ENCODE measurements at regions not wholly inside any gene's neighbourhood (a gene's known extent, or its start where the extent isn't known, plus 50 kb on each side); places are given as distances from the start of the nearest gene placed in this dataset.

- no peak overlapping the region for H4K8ac ChIP-seq (replicated peaks; ENCODE audit: insufficient read length, low read depth, low read length)
- no peak for TF ChIP-seq CTCF (conservative IDR thresholded peaks at IDR 0.05)
- H2BK15ac ChIP-seq (ENCODE audit: low read depth, low read length): no peak overlapping the region
- H3K9me3 ChIP-seq (ENCODE audit: control insufficient read depth, low read depth, low read length): no peaks in the 10 kb centered on the region
- no peak overlapping the region for H2BK120ac ChIP-seq (ENCODE audit: low read depth, low read length, poor library complexity, severe bottlenecking)
- no peaks in the 10 kb centered on the region for H3K79me1 ChIP-seq (ENCODE audit: insufficient read depth, low read depth, low read length, poor library complexity, severe bottlenecking)
- H3K9ac ChIP-seq (ENCODE audit: extremely low read depth, insufficient read length, low read length): no peak overlapping the region
- H4K20me1 ChIP-seq (ENCODE audit: control insufficient read depth, insufficient read depth, insufficient read length): no peaks in the 10 kb centered on the region
- Mint-ChIP-seq H3K36me3 (ENCODE audit: insufficient read depth in 1 of 3, low read depth in 3 of 3) (peaks cover 3 to 11% (median 10%) of the 10 kb centered on the region in 3 experiments; a peak in 5 of 7 replicates), H3K27me3 (ENCODE audit: low read depth) (no peaks in the 10 kb centered on the region), H3K4me3 (no peak overlapping the region), H3K27ac (no peak overlapping the region), H3K9me3 (peaks cover 7 to 24% of the 10 kb centered on the region in 2 experiments; a peak in 4 of 5 replicates), H3K4me1 (no peaks in the 10 kb centered on the region)
- no peak overlapping the region for H4K91ac ChIP-seq (ENCODE audit: insufficient read length, low read depth, low read length)
- no peak overlapping the region for H3T11ph ChIP-seq (ENCODE audit: low read length)
- H3K23ac ChIP-seq (ENCODE audit: insufficient read length, low read depth, low read length): no peak overlapping the region
- H3K23me2 ChIP-seq (ENCODE audit: insufficient read length, low read depth, low read length, poor library complexity, severe bottlenecking): no peaks in the 10 kb centered on the region
- H3K4me2 ChIP-seq (ENCODE audit: insufficient read depth, insufficient read length, low read length): no peak overlapping the region
- no peak overlapping the region for H3K14ac ChIP-seq (ENCODE audit: insufficient read depth, low read length)
- no peak overlapping the region for H3K56ac ChIP-seq (ENCODE audit: insufficient read length, low read depth, low read length)
- no peak overlapping the region for H3K4ac ChIP-seq (ENCODE audit: low read depth, low read length)
- H2BK12ac ChIP-seq (ENCODE audit: insufficient read length, low read depth, low read length): no peak overlapping the region
- no peaks in the 10 kb centered on the region for H3K27me3 ChIP-seq (ENCODE audit: insufficient read depth, low read length)
- no peak overlapping the region for H2BK5ac ChIP-seq (ENCODE audit: insufficient read length, low read length)
- DNase-seq: no peak
- H3K27ac ChIP-seq (ENCODE audit: insufficient read length, low read depth, low read length): no peak overlapping the region
- H3K79me2 ChIP-seq (ENCODE audit: insufficient read depth, low read length): no peaks in the 10 kb centered on the region
- no peak overlapping the region for H2BK20ac ChIP-seq (ENCODE audit: low read depth, low read length, poor library complexity, severe bottlenecking)
- no peak overlapping the region for H2AFZ ChIP-seq (ENCODE audit: low read length)
- no peak overlapping the region for H4K5ac ChIP-seq (ENCODE audit: insufficient read length, low read depth, low read length)
- no peaks in the 10 kb centered on the region for H3K4me1 ChIP-seq (ENCODE audit: insufficient read depth, low read length)
- H3K18ac ChIP-seq (ENCODE audit: insufficient read length, low read depth, low read length): no peak overlapping the region
- no peak overlapping the region for H2AK5ac ChIP-seq (ENCODE audit: insufficient read length, low read length)
Observed at GRCh38 chr9:28155067-28155466, 581.8 kb upstream of the C9orf72 start.

Measured in H9 (cell line).